Trophoblast cell (in vitro differentiated cells and primary cell): ENCODE measurements at regions not wholly inside any gene's neighbourhood (a gene's known extent, or its start where the extent isn't known, plus 50 kb on each side); places are given as distances from the start of the nearest gene placed in this dataset.

Experiments used
- DNase-seq, 2 donors: peaks; one replicate each; pipeline ENCODE4 v3.0.0-alpha.2; 2016
- H2AFZ ChIP-seq: 2 replicates; pipeline ENCODE4 v1.6.1; 2013; ENCODE audit warnings: low read length, moderate library complexity, mild to moderate bottlenecking; ENCODE audit not compliant: insufficient read depth, poor library complexity
- H2AK5ac ChIP-seq: 2 replicates; pipeline ENCODE4 v1.6.1; 2013; ENCODE audit warnings: mild to moderate bottlenecking, low read length
- H2BK120ac ChIP-seq: 2 replicates; pipeline ENCODE4 v1.6.1; 2013; ENCODE audit warnings: low read length, mild to moderate bottlenecking, moderate library complexity; ENCODE audit not compliant: insufficient read depth, poor library complexity
- H2BK12ac ChIP-seq: 2 replicates; pipeline ENCODE4 v1.6.1; 2013; ENCODE audit warnings: mild to moderate bottlenecking, low read length, moderate library complexity
- H2BK5ac ChIP-seq: 2 replicates; pipeline ENCODE4 v1.6.1; 2013; ENCODE audit warnings: low read length, low read depth, moderate library complexity, mild to moderate bottlenecking; ENCODE audit not compliant: poor library complexity
- H3K14ac ChIP-seq: 2 replicates; pipeline ENCODE4 v1.6.1; 2013; ENCODE audit warnings: mild to moderate bottlenecking, low read length
- H3K18ac ChIP-seq: 2 replicates; pipeline ENCODE4 v1.6.1; 2013; ENCODE audit warnings: mild to moderate bottlenecking, low read length
- H3K23ac ChIP-seq: 2 replicates; pipeline ENCODE4 v1.6.1; 2013; ENCODE audit warnings: low read length
- H3K27ac ChIP-seq: 2 replicates; pipeline ENCODE4 v1.5.1; 2013; ENCODE audit warnings: low read depth, mild to moderate bottlenecking, inconsistent platforms, low read length, moderate library complexity
- H3K27me3 ChIP-seq: 2 replicates; pipeline ENCODE4 v1.6.1; 2013; ENCODE audit warnings: inconsistent platforms, mild to moderate bottlenecking, low read length, moderate library complexity; ENCODE audit not compliant: insufficient read depth
- H3K36me3 ChIP-seq, 2 experiments: 1 replicate in 1 of 2; 2 replicates in 1 of 2; pipeline ENCODE4 v1.6.1; 2013; ENCODE audit warnings: low read length in 2 of 2, mild to moderate bottlenecking in 2 of 2, moderate library complexity in 1 of 2; ENCODE audit not compliant: insufficient read depth in 2 of 2, control insufficient read depth in 1 of 2
- H3K4ac ChIP-seq: 2 replicates; pipeline ENCODE4 v1.6.1; 2013; ENCODE audit warnings: low read depth, mild to moderate bottlenecking, low read length, moderate library complexity
- H3K4me1 ChIP-seq, 2 experiments: 1 replicate in 1 of 2; 2 replicates in 1 of 2; pipeline ENCODE4 v1.6.1; 2013; ENCODE audit warnings: low read length in 2 of 2, mild to moderate bottlenecking in 2 of 2, moderate library complexity in 1 of 2; ENCODE audit not compliant: insufficient read depth in 2 of 2, control insufficient read depth in 1 of 2
- H3K4me2 ChIP-seq: 2 replicates; pipeline ENCODE4 v1.6.1; 2013; ENCODE audit warnings: inconsistent platforms, mild to moderate bottlenecking, low read length, moderate library complexity
- H3K4me3 ChIP-seq: 2 replicates; pipeline ENCODE4 v1.5.1; 2013; ENCODE audit warnings: mild to moderate bottlenecking, low read depth, low read length, inconsistent platforms
- H3K79me1 ChIP-seq: one replicate; pipeline ENCODE4 v1.6.1; 2013; ENCODE audit warnings: low read length
- H3K79me2 ChIP-seq: 2 replicates; pipeline ENCODE4 v1.6.1; 2013; ENCODE audit warnings: low read length, mild to moderate bottlenecking; ENCODE audit not compliant: control insufficient read depth, insufficient read depth, poor library complexity
- H3K9ac ChIP-seq: 2 replicates; pipeline ENCODE4 v1.6.1; 2013; ENCODE audit warnings: mild to moderate bottlenecking, low read length
- H3K9me3 ChIP-seq: 2 replicates; pipeline ENCODE4 v1.6.1; 2013; ENCODE audit warnings: low read depth, mild to moderate bottlenecking, control low read depth, inconsistent platforms, low read length; ENCODE audit not compliant: insufficient read depth
- H4K12ac ChIP-seq: 2 replicates; pipeline ENCODE4 v1.6.1; 2013; ENCODE audit warnings: low read depth, mild to moderate bottlenecking, low read length, moderate library complexity
- H4K8ac ChIP-seq: 2 replicates; pipeline ENCODE4 v1.6.1; 2013; ENCODE audit warnings: low read depth, mild to moderate bottlenecking, low read length, moderate library complexity
- H4K91ac ChIP-seq: one replicate; pipeline ENCODE4 v1.6.1; 2013; ENCODE audit warnings: low read depth, mild to moderate bottlenecking, low read length, moderate library complexity
- WGBS: extraction: QIAGEN DNeasy Blood & Tissue Kit; methylation state at CpG from one replicate; pipeline ENCODE4 v1.1.7; 2013; ENCODE audit warnings: missing lambda C conversion rate; ENCODE audit not compliant: insufficient read length, insufficient coverage; ENCODE audit errors: extremely low coverage; 5-methylcytosine and 5-hydroxymethylcytosine counted together

- no peak overlapping the region for H3K4ac ChIP-seq
- H3K27ac ChIP-seq = no peak overlapping the region
- H3K79me2 ChIP-seq = no peaks in the 10 kb centered on the region
- no peaks in the 10 kb centered on the region for H3K36me3 ChIP-seq
- H3K14ac ChIP-seq = no peak overlapping the region
- H2AFZ ChIP-seq = no peak overlapping the region
- H2BK120ac ChIP-seq = no peak overlapping the region
- no peak overlapping the region for H4K91ac ChIP-seq
- H3K79me1 ChIP-seq = no peaks in the 10 kb centered on the region
- peaks cover 5% of the 10 kb centered on the region for H3K9me3 ChIP-seq
- no peaks in the 10 kb centered on the region for H3K4me1 ChIP-seq
- H3K27me3 ChIP-seq = no peaks in the 10 kb centered on the region
- no peak overlapping the region for H3K4me3 ChIP-seq
- H3K4me2 ChIP-seq = no peak overlapping the region
- no peak overlapping the region for H2AK5ac ChIP-seq
- no peak for DNase-seq
- no peak overlapping the region for H3K9ac ChIP-seq
- no peak overlapping the region for H3K18ac ChIP-seq
- no peak overlapping the region for H2BK12ac ChIP-seq
- no peak overlapping the region for H4K8ac ChIP-seq
- no peak overlapping the region for H4K12ac ChIP-seq
- H3K23ac ChIP-seq = no peak overlapping the region
- no peak overlapping the region for H2BK5ac ChIP-seq
Measured at GRCh38 chr6:140905724-140906123, 1227.0 kb upstream of the GJE1 start.

GRCh38 chr6:140905050-140905449, 1227.7 kb upstream of the GJE1 start:
- Histone ChIP-seq H4K12ac (no peak overlapping the region), H4K91ac (no peak overlapping the region), H3K79me1 (no peaks in the 10 kb centered on the region), H3K4ac (no peak overlapping the region), H2AK5ac (no peak overlapping the region), H4K8ac (no peak overlapping the region), H3K4me1 (no peaks in the 10 kb centered on the region), H3K4me2 (no peak overlapping the region), H3K79me2 (no peaks in the 10 kb centered on the region), H3K18ac (no peak overlapping the region), H2BK5ac (no peak overlapping the region), H2BK120ac (no peak overlapping the region), H3K27ac (no peak overlapping the region), H3K27me3 (no peaks in the 10 kb centered on the region), H2AFZ (no peak overlapping the region), H3K4me3 (no peak overlapping the region), H3K9me3 (peaks cover 5% of the 10 kb centered on the region), H3K36me3 (no peaks in the 10 kb centered on the region), H3K23ac (no peak overlapping the region), H2BK12ac (no peak overlapping the region), H3K14ac (no peak overlapping the region), H3K9ac (no peak overlapping the region)
- DNase-seq = no peak
- WGBS = no CpG with 5 or more reads among the region's 1 CpG

GRCh38 chr6:140897804-140898573, 1234.7 kb upstream of the GJE1 start:
- H2BK120ac ChIP-seq = no peak overlapping the region
- no peak overlapping the region for H3K9ac ChIP-seq
- peaks cover 0 to 2% of the 10 kb centered on the region in 2 experiments for H3K36me3 ChIP-seq
- H3K4ac ChIP-seq = no peak overlapping the region
- H3K18ac ChIP-seq = no peak overlapping the region
- no peak overlapping the region for H3K23ac ChIP-seq
- H3K27ac ChIP-seq = no peak overlapping the region
- WGBS = no CpG with 5 or more reads among the region's 8 CpGs
- no peak overlapping the region for H2BK5ac ChIP-seq
- no peaks in the 10 kb centered on the region for H3K4me1 ChIP-seq
- H3K79me2 ChIP-seq = no peaks in the 10 kb centered on the region
- no peak overlapping the region for H2AK5ac ChIP-seq
- H3K9me3 ChIP-seq = peaks cover 2% of the 10 kb centered on the region
- DNase-seq = no peak
- H2AFZ ChIP-seq = no peak overlapping the region
- H3K27me3 ChIP-seq = no peaks in the 10 kb centered on the region
- no peaks in the 10 kb centered on the region for H3K79me1 ChIP-seq
- no peak overlapping the region for H4K8ac ChIP-seq
- H3K4me2 ChIP-seq = no peak overlapping the region
- H3K14ac ChIP-seq = no peak overlapping the region
- no peak overlapping the region for H4K91ac ChIP-seq
- no peak overlapping the region for H4K12ac ChIP-seq
- H3K4me3 ChIP-seq = no peak overlapping the region
- no peak overlapping the region for H2BK12ac ChIP-seq

- Histone ChIP-seq H3K4me1 (no peaks in the 10 kb centered on the region), H3K9me3 (peaks cover 2% of the 10 kb centered on the region), H3K27ac (no peak overlapping the region), H2BK5ac (no peak overlapping the region), H3K14ac (no peak overlapping the region), H3K79me1 (no peaks in the 10 kb centered on the region), H4K8ac (no peak overlapping the region), H3K23ac (no peak overlapping the region), H3K36me3 (peaks cover 0 to 2% of the 10 kb centered on the region in 2 experiments), H3K18ac (no peak overlapping the region), H3K4ac (no peak overlapping the region), H3K9ac (no peak overlapping the region), H3K27me3 (no peaks in the 10 kb centered on the region), H2AK5ac (no peak overlapping the region), H4K12ac (no peak overlapping the region), H2BK12ac (no peak overlapping the region), H3K79me2 (no peaks in the 10 kb centered on the region), H4K91ac (no peak overlapping the region), H2BK120ac (no peak overlapping the region), H2AFZ (no peak overlapping the region), H3K4me3 (no peak overlapping the region), H3K4me2 (no peak overlapping the region)
- no peak for DNase-seq
- no CpG with 5 or more reads among the region's 3 CpGs for WGBS
Measured at GRCh38 chr6:140897349-140897748, 1235.4 kb upstream of the GJE1 start.
